HEK293 (cell line): ENCODE measurements at regions not wholly inside any gene's neighbourhood (a gene's known extent, or its start where the extent isn't known, plus 50 kb on each side); places are given as distances from the start of the nearest gene placed in this dataset.

Experiments used
- CTCF ChIA-PET: fragments of 350-600 bp; formaldehyde crosslinking; extraction: SDS; loops from one replicate; lab custom pipeline; 2021; ENCODE audit warnings: antibody characterized with exemption; lab: Yijun Ruan, JAX
- POLR2A ChIA-PET: fragments of 300-600 bp; formaldehyde crosslinking; extraction: SDS; loops from one replicate; lab custom pipeline; 2020; ENCODE audit warnings: antibody characterized with exemption, inconsistent platforms; lab: Yijun Ruan, JAX
- H3K27ac ChIP-seq: fragments of 200-500 bp; sonication (Bioruptor generic); 2 replicates; pipeline ENCODE4 v1.5.1; 2014; ENCODE audit warnings: low read depth, low read length, control low read depth, inconsistent platforms; ENCODE audit errors: extremely low read depth
- H3K36me3 ChIP-seq, 2 experiments: fragments of 200-500 bp in 1 of 2; sonication (Bioruptor generic) in 1 of 2; 1 replicate in 1 of 2; 2 replicates in 1 of 2; pipeline ENCODE4 v1.5.1; 2014 to 2017; ENCODE audit warnings: inconsistent platforms in 2 of 2, low read length in 2 of 2; ENCODE audit not compliant: control insufficient read depth in 2 of 2, insufficient read depth in 1 of 2
- H3K4me1 ChIP-seq: fragments of 200-500 bp; sonication (Bioruptor generic); 2 replicates; pipeline ENCODE4 v1.5.1; 2014; ENCODE audit warnings: mild to moderate bottlenecking, low read length, inconsistent platforms; ENCODE audit not compliant: control insufficient read depth, insufficient read depth
- H3K4me3 ChIP-seq: 2 replicates; pipeline ENCODE4 v1.5.1; 2011; ENCODE audit warnings: low read depth, mild to moderate bottlenecking, control low read depth, low read length, moderate library complexity
- H3K9me3 ChIP-seq: fragments of 200-500 bp; sonication (Bioruptor generic); 2 replicates; pipeline ENCODE4 v1.5.1; 2014; ENCODE audit warnings: low read depth, low read length, inconsistent platforms; ENCODE audit not compliant: control insufficient read depth, insufficient read depth
- PRDM4 ChIP-seq: fragments of 450-650 bp; formaldehyde crosslinking; IDR thresholded peaks from 2 replicates; pipeline ENCODE4 v1.5.1; 2017; ENCODE audit warnings: missing biosample characterization, missing genetic modification characterization
- SALL2 ChIP-seq: fragments of 450-650 bp; formaldehyde crosslinking; IDR thresholded peaks from 2 replicates; pipeline ENCODE4 v1.5.0; 2017; ENCODE audit warnings: missing biosample characterization, mild to moderate bottlenecking, missing genetic modification characterization, borderline replicate concordance
- SCRT1 ChIP-seq: fragments of 450-650 bp; formaldehyde crosslinking; IDR thresholded peaks from 2 replicates; pipeline ENCODE4 v1.5.1; 2016; ENCODE audit warnings: missing biosample characterization, missing genetic modification characterization, borderline replicate concordance
- ZBTB17 ChIP-seq: fragments of 450-650 bp; formaldehyde crosslinking; IDR thresholded peaks from 2 replicates; pipeline ENCODE4 v1.5.1; 2016; ENCODE audit warnings: missing biosample characterization, missing genetic modification characterization
- ZEB2 ChIP-seq: fragments of 450-650 bp; formaldehyde crosslinking; IDR thresholded peaks from 2 replicates; pipeline ENCODE4 v1.5.1; 2016; ENCODE audit warnings: missing biosample characterization, missing genetic modification characterization
- ZNF10 ChIP-seq: fragments of 450-650 bp; formaldehyde crosslinking; IDR thresholded peaks from 2 replicates; pipeline ENCODE4 v1.5.1; 2017; ENCODE audit warnings: missing biosample characterization, missing genetic modification characterization
- ZNF112 ChIP-seq: fragments of 450-650 bp; formaldehyde crosslinking; IDR thresholded peaks from 2 replicates; pipeline ENCODE4 v1.5.0; 2017; ENCODE audit warnings: missing biosample characterization, missing genetic modification characterization
- ZNF280D ChIP-seq: fragments of 450-650 bp; formaldehyde crosslinking; IDR thresholded peaks from 2 replicates; pipeline ENCODE4 v1.5.1; 2016; ENCODE audit warnings: missing biosample characterization, missing genetic modification characterization
- ZNF518A ChIP-seq: fragments of 450-650 bp; formaldehyde crosslinking; conservative IDR thresholded peaks from 2 replicates; pipeline ENCODE4 v1.5.1; 2016; ENCODE audit warnings: low read depth, missing biosample characterization, missing genetic modification characterization
- ZNF529 ChIP-seq: fragments of 450-650 bp; formaldehyde crosslinking; IDR thresholded peaks from 2 replicates; pipeline ENCODE4 v1.5.1; 2017; ENCODE audit warnings: missing genetic modification characterization, missing biosample characterization; ENCODE audit not compliant: insufficient replicate concordance
- ZNF544 ChIP-seq: fragments of 450-650 bp; formaldehyde crosslinking; IDR thresholded peaks from 2 replicates; pipeline ENCODE4 v1.5.0; 2017; ENCODE audit warnings: missing biosample characterization, missing genetic modification characterization
- ZNF555 ChIP-seq: fragments of 450-650 bp; formaldehyde crosslinking; conservative IDR thresholded peaks from 2 replicates; pipeline ENCODE4 v1.5.1; 2017; ENCODE audit warnings: missing biosample characterization, mild to moderate bottlenecking, missing genetic modification characterization, inconsistent platforms
- ZNF561 ChIP-seq: fragments of 450-650 bp; IDR thresholded peaks from 2 replicates; pipeline ENCODE4 v1.5.1; 2018; ENCODE audit warnings: missing biosample characterization, missing genetic modification characterization, borderline replicate concordance
- ZNF791 ChIP-seq: fragments of 450-650 bp; formaldehyde crosslinking; IDR thresholded peaks from 2 replicates; pipeline ENCODE4 v1.5.1; 2016; ENCODE audit warnings: missing biosample characterization, missing genetic modification characterization
- ZSCAN30 ChIP-seq: fragments of 450-650 bp; IDR thresholded peaks from 2 replicates; pipeline ENCODE4 v1.5.1; 2018; ENCODE audit warnings: missing biosample characterization, mild to moderate bottlenecking, missing genetic modification characterization, moderate library complexity
- ZXDB ChIP-seq: fragments of 450-650 bp; formaldehyde crosslinking; IDR thresholded peaks from 2 replicates; pipeline ENCODE4 v1.5.1; 2016; ENCODE audit warnings: missing biosample characterization, missing genetic modification characterization

- H3K4me1 ChIP-seq: no peaks in the 10 kb centered on the region
- ChIA-PET CTCF (interaction anchor here (0.6 kb wide), 1 partner anchor 1787 kb away, joined by 3 read pairs; no protein-coding TSS in a partner anchor), POLR2A (no interaction called here)
- no peak overlapping the region for H3K4me3 ChIP-seq
- H3K9me3 ChIP-seq: no peaks in the 10 kb centered on the region
- H3K36me3 ChIP-seq: no peaks in the 10 kb centered on the region
- H3K27ac ChIP-seq: no peak overlapping the region
- TF ChIP-seq ZSCAN30 (tag by site-specific recombination): no peak
- no peak for TF ChIP-seq ZNF518A (tag by site-specific recombination)
- no peak for TF ChIP-seq ZNF555 (tag by site-specific recombination)
- TF ChIP-seq PRDM4 (tag by site-specific recombination): no peak
These were observed 222.9 kb upstream of the TBC1D5 start for GRCh38 chr3:17965331-17965730.

- CTCF ChIA-PET: no interaction called here
- POLR2A ChIA-PET: no interaction called here
- H3K27ac ChIP-seq: no peak overlapping the region
- H3K4me1 ChIP-seq: no peaks in the 10 kb centered on the region
- H3K9me3 ChIP-seq: no peaks in the 10 kb centered on the region
- H3K36me3 ChIP-seq: no peaks in the 10 kb centered on the region
- no peak overlapping the region for H3K4me3 ChIP-seq
- TF ChIP-seq ZNF544 (tag by site-specific recombination) (no peak), ZNF561 (tag by site-specific recombination) (no peak), ZXDB (tag by site-specific recombination) (no peak), SCRT1 (tag by site-specific recombination) (no peak), SALL2 (tag by site-specific recombination) (no peak), ZNF112 (tag by site-specific recombination) (no peak), ZNF10 (tag by site-specific recombination) (no peak), ZNF791 (tag by site-specific recombination) (no peak), ZNF529 (tag by site-specific recombination) (no peak), ZNF280D (tag by site-specific recombination) (no peak), ZEB2 (tag by site-specific recombination) (no peak), ZBTB17 (tag by site-specific recombination) (no peak)
These were observed 221.7 kb upstream of the TBC1D5 start for GRCh38 chr3:17964108-17964507.
